ENCODE measurements at regions not wholly inside any gene's neighbourhood (a gene's known extent, or its start where the extent isn't known, plus 50 kb on each side); places are given as distances from the start of the nearest gene placed in this dataset.

GRCh38 chr3:103906808-103907207 is 1459.9 kb upstream of the ALCAM start:
- TF ChIP-seq CTCF (conservative IDR thresholded peaks at IDR 0.05; ENCODE audit: low read depth, low read length) = no peak
- DNase-seq (ENCODE audit: low read depth) = no peak
- no peak overlapping the region for H3K4me3 ChIP-seq (ENCODE audit: low read depth, low read length)

- DNase-seq (ENCODE audit: low read depth) = no peak
- TF ChIP-seq CTCF (conservative IDR thresholded peaks at IDR 0.05; ENCODE audit: low read depth, low read length) = no peak
- H3K4me3 ChIP-seq (ENCODE audit: low read depth, low read length) = no peak overlapping the region
These were observed 1459.1 kb upstream of the ALCAM start for GRCh38 chr3:103907567-103907966.

GRCh38 chr3:103909395-103909794 is 1457.3 kb upstream of the ALCAM start:
- no peak overlapping the region for H3K4me3 ChIP-seq (ENCODE audit: low read depth, low read length)
- no peak for TF ChIP-seq CTCF (conservative IDR thresholded peaks at IDR 0.05; ENCODE audit: low read depth, low read length)
- no peak for DNase-seq (ENCODE audit: low read depth)

- TF ChIP-seq CTCF (conservative IDR thresholded peaks at IDR 0.05; ENCODE audit: low read depth, low read length) = no peak
- no peak for DNase-seq (ENCODE audit: low read depth)
- no peak overlapping the region for H3K4me3 ChIP-seq (ENCODE audit: low read depth, low read length)
These were observed 1448.4 kb upstream of the ALCAM start for GRCh38 chr3:103918336-103918735.

- TF ChIP-seq CTCF (conservative IDR thresholded peaks at IDR 0.05; ENCODE audit: low read depth, low read length) = no peak
- DNase-seq (ENCODE audit: low read depth) = no peak
- no peak overlapping the region for H3K4me3 ChIP-seq (ENCODE audit: low read depth, low read length)
These were observed 1447.4 kb upstream of the ALCAM start for GRCh38 chr3:103919327-103919726.

GRCh38 chr3:103923907-103924306 is 1442.8 kb upstream of the ALCAM start:
- TF ChIP-seq CTCF (conservative IDR thresholded peaks at IDR 0.05; ENCODE audit: low read depth, low read length) = no peak
- no peak overlapping the region for H3K4me3 ChIP-seq (ENCODE audit: low read depth, low read length)
- DNase-seq (ENCODE audit: low read depth) = no peak

- no peak overlapping the region for H3K4me3 ChIP-seq (ENCODE audit: low read depth, low read length)
- TF ChIP-seq CTCF (conservative IDR thresholded peaks at IDR 0.05; ENCODE audit: low read depth, low read length) = no peak
- DNase-seq (ENCODE audit: low read depth) = no peak
These were observed 1442.2 kb upstream of the ALCAM start for GRCh38 chr3:103924544-103924943.
